ENCODE measurements at regions not wholly inside any gene's neighbourhood (a gene's known extent, or its start where the extent isn't known, plus 50 kb on each side); places are given as distances from the start of the nearest gene placed in this dataset.

DNA sequence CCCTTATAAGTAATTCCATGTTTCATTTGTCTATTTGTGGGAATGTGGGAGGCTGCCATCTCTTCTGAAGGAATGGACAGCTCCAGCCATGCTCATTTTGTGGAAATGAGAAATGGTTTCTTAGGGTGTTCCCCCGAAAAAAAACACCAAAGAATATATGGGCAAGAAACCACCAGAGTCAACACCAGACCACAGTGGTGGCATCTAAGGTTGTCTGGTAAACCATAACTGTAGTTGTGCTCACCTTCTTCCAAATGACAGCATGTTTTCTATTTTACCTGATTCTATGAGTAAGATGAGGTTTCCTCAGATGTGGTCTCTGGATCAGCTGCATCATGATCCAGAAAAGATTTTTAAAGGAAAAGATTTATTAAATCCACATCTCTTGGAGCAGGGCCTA is 217.0 kb upstream of the C2CD4B start:
- DNase-seq (ENCODE audit: low read depth in 2 of 2), result no peak
- Histone ChIP-seq H2AFZ (ENCODE audit: low read length) (no peak overlapping the region), H3K36me3 (ENCODE audit: control insufficient read depth, insufficient read depth, low read length) (no peaks in the 10 kb centered on the region), H4K20me1 (ENCODE audit: control insufficient read depth, extremely low read depth, insufficient read depth, low read length) (no peaks in the 10 kb centered on the region), H3K27ac (ENCODE audit: insufficient read depth, low read length) (no peak overlapping the region), H3K4me1 (ENCODE audit: control insufficient read depth, extremely low read depth, insufficient read depth, low read length) (no peaks in the 10 kb centered on the region), H3K4me3 (replicated peaks in 1 of 4; ENCODE audit: control extremely low read depth in 1 of 4, insufficient read depth in 1 of 4, low read depth in 3 of 4, low read length in 4 of 4) (no peak overlapping the region), H3K79me2 (ENCODE audit: control insufficient read depth, insufficient read depth, low read length) (no peaks in the 10 kb centered on the region), H3K9ac (ENCODE audit: insufficient read depth, low read length) (no peak overlapping the region), H3K9me3 (ENCODE audit: control insufficient read depth, insufficient read depth, low read depth, low read length) (no peaks in the 10 kb centered on the region), H3K4me2 (ENCODE audit: extremely low read depth, insufficient read depth, low read length) (no peak overlapping the region), H3K27me3 (ENCODE audit: control insufficient read depth, insufficient read depth, low read length) (no peaks in the 10 kb centered on the region)
- TF ChIP-seq, protein P1, sequence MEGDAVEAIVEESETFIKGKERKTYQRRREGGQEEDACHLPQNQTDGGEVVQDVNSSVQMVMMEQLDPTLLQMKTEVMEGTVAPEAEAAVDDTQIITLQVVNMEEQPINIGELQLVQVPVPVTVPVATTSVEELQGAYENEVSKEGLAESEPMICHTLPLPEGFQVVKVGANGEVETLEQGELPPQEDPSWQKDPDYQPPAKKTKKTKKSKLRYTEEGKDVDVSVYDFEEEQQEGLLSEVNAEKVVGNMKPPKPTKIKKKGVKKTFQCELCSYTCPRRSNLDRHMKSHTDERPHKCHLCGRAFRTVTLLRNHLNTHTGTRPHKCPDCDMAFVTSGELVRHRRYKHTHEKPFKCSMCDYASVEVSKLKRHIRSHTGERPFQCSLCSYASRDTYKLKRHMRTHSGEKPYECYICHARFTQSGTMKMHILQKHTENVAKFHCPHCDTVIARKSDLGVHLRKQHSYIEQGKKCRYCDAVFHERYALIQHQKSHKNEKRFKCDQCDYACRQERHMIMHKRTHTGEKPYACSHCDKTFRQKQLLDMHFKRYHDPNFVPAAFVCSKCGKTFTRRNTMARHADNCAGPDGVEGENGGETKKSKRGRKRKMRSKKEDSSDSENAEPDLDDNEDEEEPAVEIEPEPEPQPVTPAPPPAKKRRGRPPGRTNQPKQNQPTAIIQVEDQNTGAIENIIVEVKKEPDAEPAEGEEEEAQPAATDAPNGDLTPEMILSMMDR (conservative IDR thresholded peaks at IDR 0.05 in 1 of 2, IDR thresholded peaks at IDR 0.05 in 1 of 2; ENCODE audit: low read depth in 1 of 2, low read length in 2 of 2), result no peak
- TF ChIP-seq EZH2 (IDR thresholded peaks at IDR 0.05; ENCODE audit: low read length, missing control alignments), result no peak

DNA sequence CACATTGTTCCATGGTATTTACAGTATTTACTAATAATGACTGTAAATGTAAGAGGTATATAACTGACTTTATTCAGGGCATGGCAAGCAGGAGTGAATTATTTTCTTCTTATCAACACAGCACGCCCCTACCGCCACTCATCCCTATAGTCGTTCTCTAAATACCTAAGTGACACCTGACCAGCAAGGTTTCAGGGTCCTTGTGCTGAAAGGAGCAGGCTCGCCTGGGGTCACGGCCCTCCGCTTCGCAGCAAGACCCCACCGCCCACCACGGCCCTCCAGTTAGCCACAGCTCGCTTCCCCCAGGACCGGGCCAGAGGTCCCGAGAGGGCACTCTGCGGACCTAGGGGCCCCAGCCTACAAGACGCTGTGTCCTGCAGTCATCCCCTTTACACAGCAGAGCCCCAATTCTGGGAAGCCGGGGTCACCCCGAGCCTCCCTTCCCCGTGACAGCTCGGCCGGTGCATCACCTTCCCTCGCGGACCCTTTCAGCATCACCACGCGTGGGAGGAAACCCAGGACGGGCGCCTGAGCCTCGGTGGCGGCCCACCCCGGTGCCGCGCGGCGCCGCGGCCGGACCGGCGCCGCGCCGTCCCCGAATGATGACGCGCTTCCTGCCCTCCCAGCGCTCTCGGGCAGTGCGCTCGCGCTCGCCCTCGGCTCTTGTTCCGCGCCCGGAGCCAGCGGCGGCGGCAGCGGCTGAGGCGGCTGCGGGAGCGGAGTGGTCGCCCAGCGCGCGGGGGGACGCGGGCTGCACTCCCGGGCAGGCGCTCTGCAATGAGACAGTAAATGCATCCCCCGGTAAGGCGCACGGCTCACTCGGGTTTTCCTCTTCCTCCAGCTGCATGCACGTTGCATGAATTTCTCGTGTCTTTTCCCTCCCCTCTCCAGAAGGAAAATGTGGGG is 225.1 kb upstream of the C2CD4B start, which contains the start of gene TLN2:
TLN2 (plus strand) TSS at position 666 of the 906 bp plus-strand sequence.
- Histone ChIP-seq H3K4me3 (replicated peaks in 1 of 4; ENCODE audit: control extremely low read depth in 1 of 4, insufficient read depth in 1 of 4, low read depth in 3 of 4, low read length in 4 of 4) (peak within 1 kb of the TSS; percentile 85 to 97 (median 92)), H4K20me1 (ENCODE audit: control insufficient read depth, extremely low read depth, insufficient read depth, low read length) (no peaks in the 10 kb centered on the region), H3K27me3 (ENCODE audit: control insufficient read depth, insufficient read depth, low read length) (no peaks in the 10 kb centered on the region), H3K4me2 (ENCODE audit: extremely low read depth, insufficient read depth, low read length) (peak within 1 kb of the TSS; percentile 89), H2AFZ (ENCODE audit: low read length) (peak within 1 kb of the TSS; percentile 91), H3K27ac (ENCODE audit: insufficient read depth, low read length) (peak within 1 kb of the TSS; percentile 80), H3K9me3 (ENCODE audit: control insufficient read depth, insufficient read depth, low read depth, low read length) (no peaks in the 10 kb centered on the region), H3K36me3 (ENCODE audit: control insufficient read depth, insufficient read depth, low read length) (no peaks in the 10 kb centered on the region), H3K9ac (ENCODE audit: insufficient read depth, low read length) (peak within 1 kb of the TSS; percentile 89), H3K79me2 (ENCODE audit: control insufficient read depth, insufficient read depth, low read length) (peaks cover 22% of the 10 kb centered on the region), H3K4me1 (ENCODE audit: control insufficient read depth, extremely low read depth, insufficient read depth, low read length) (peaks cover 10% of the 10 kb centered on the region)
- DNase-seq (ENCODE audit: low read depth in 2 of 2), result peak; percentile 77 to 78
- TF ChIP-seq EZH2 (IDR thresholded peaks at IDR 0.05; ENCODE audit: low read length, missing control alignments), result no peak
- TF ChIP-seq, protein P1 (conservative IDR thresholded peaks at IDR 0.05 in 1 of 2, IDR thresholded peaks at IDR 0.05 in 1 of 2; ENCODE audit: low read depth in 1 of 2, low read length in 2 of 2), result no peak

DNA sequence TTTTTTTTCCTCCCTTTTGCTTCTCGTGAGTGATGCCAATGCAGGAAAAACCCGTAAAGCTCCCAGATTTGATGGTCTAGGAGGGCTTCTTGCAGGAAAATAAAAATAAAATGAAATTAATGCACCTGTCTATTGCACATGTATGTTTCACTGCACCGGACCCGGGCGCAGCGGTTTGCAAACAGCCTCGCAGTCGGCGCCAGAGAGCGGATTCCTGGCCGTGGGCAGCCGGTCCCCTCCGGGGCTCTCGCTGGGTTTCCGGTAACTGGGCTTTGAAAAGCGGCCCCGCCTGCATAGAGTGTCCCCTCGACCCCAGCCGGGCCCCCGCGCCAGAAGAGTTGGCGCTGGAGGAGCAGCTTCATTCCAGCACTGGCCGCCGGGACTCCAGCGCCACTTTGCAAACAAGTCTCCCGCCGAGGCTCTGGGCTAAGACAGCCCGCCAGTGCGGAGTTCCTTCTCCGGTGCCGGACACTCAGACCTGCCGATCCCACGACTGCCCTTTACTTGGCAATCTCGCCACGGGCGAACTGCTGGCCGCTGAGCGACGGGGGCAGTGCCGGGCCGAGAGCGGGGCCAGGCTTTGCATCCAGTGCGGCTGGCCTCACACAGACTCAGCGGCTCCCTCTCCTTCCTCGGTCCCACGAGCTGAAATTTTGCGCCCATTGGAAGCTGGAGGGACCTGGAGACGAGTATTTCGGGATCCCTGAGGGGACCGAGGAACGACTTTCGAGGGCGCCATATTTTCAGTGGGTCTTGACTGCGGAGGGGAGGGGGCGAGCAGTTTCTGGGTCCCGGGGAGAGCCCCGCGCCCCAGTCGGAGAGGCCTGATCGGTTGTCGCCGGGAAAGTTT is 225.9 kb upstream of the C2CD4B start:
- peak; percentile 46 to 59 for DNase-seq (ENCODE audit: low read depth in 2 of 2)
- H3K79me2 ChIP-seq (ENCODE audit: control insufficient read depth, insufficient read depth, low read length), result peaks cover 22% of the 10 kb centered on the region
- TF ChIP-seq, protein P1 (conservative IDR thresholded peaks at IDR 0.05 in 1 of 2, IDR thresholded peaks at IDR 0.05 in 1 of 2; ENCODE audit: low read depth in 1 of 2, low read length in 2 of 2), result no peak
- TF ChIP-seq EZH2 (IDR thresholded peaks at IDR 0.05; ENCODE audit: low read length, missing control alignments), result no peak
- H3K9me3 ChIP-seq (ENCODE audit: control insufficient read depth, insufficient read depth, low read depth, low read length), result no peaks in the 10 kb centered on the region
- H4K20me1 ChIP-seq (ENCODE audit: control insufficient read depth, extremely low read depth, insufficient read depth, low read length), result no peaks in the 10 kb centered on the region
- H3K27ac ChIP-seq (ENCODE audit: insufficient read depth, low read length), result peak overlapping the region; percentile 80
- H3K4me2 ChIP-seq (ENCODE audit: extremely low read depth, insufficient read depth, low read length), result peak overlapping the region; percentile 89
- no peaks in the 10 kb centered on the region for H3K27me3 ChIP-seq (ENCODE audit: control insufficient read depth, insufficient read depth, low read length)
- H3K4me1 ChIP-seq (ENCODE audit: control insufficient read depth, extremely low read depth, insufficient read depth, low read length), result peaks cover 10% of the 10 kb centered on the region
- no peaks in the 10 kb centered on the region for H3K36me3 ChIP-seq (ENCODE audit: control insufficient read depth, insufficient read depth, low read length)
- peak overlapping the region; percentile 89 for H2AFZ ChIP-seq (ENCODE audit: low read length)
- H3K4me3 ChIP-seq (replicated peaks in 1 of 4; ENCODE audit: control extremely low read depth in 1 of 4, insufficient read depth in 1 of 4, low read depth in 3 of 4, low read length in 4 of 4), result peak overlapping the region; percentile 82 to 95 (median 87)
- H3K9ac ChIP-seq (ENCODE audit: insufficient read depth, low read length), result peak overlapping the region; percentile 71

Data from fibroblast of lung (primary cell).